ACHN (cell line): ENCODE measurements at regions not wholly inside any gene's neighbourhood (a gene's known extent, or its start where the extent isn't known, plus 50 kb on each side); places are given as distances from the start of the nearest gene placed in this dataset.
"Not testable (repeated sequence)": the region's sequence is repeated elsewhere in the genome, so short reads cannot be mapped to it uniquely, and the experiment has no call there.

Experiments used
- DNase-seq: peaks from one replicate; pipeline ENCODE4 v3.0.0-alpha.2; 2015
- in situ Hi-C: cut with HindIII; loops from 2 replicates; pipeline ENCODE4 v1.10.0; 2017; ENCODE audit warnings: low sequenced_read_pairs, low pct_ligation_motif_present, low pct_unique_long_range_greater_than_20kb

- in situ Hi-C loops, DNase-seq: not testable (repeated sequence)
Measured at GRCh38 chr14:101323614-101324235, 237.6 kb upstream of the DIO3 start.

GRCh38 chr14:101325319-101325718, 236.0 kb upstream of the DIO3 start:
- DNase-seq = no peak
- in situ Hi-C loops = no loop called here

- in situ Hi-C loops = no loop called here
- no peak for DNase-seq
Measured at GRCh38 chr14:101328412-101329028, 232.8 kb upstream of the DIO3 start.

- in situ Hi-C loops = no loop called here
- no peak for DNase-seq
Measured at GRCh38 chr14:101330416-101331140, 230.7 kb upstream of the DIO3 start.

- in situ Hi-C loops = no loop called here
- DNase-seq = no peak
Measured at GRCh38 chr14:101331141-101331525, 230.2 kb upstream of the DIO3 start.

- in situ Hi-C loops = no loop called here
- no peak for DNase-seq
Measured at GRCh38 chr14:101331661-101332169, 229.6 kb upstream of the DIO3 start.

GRCh38 chr14:101332281-101332680, 229.0 kb upstream of the DIO3 start:
- in situ Hi-C loops = no loop called here
- no peak for DNase-seq

- in situ Hi-C loops = no loop called here
- DNase-seq = no peak
Measured at GRCh38 chr14:101333335-101334280, 227.7 kb upstream of the DIO3 start.

- DNase-seq = no peak
- in situ Hi-C loops = no loop called here
Measured at GRCh38 chr14:101334656-101335055, 226.6 kb upstream of the DIO3 start.

- in situ Hi-C loops = no loop called here
- no peak for DNase-seq
Measured at GRCh38 chr14:101335061-101335661, 226.1 kb upstream of the DIO3 start.

- DNase-seq = no peak
- in situ Hi-C loops = no loop called here
Measured at GRCh38 chr14:101336183-101336582, 225.1 kb upstream of the DIO3 start.

GRCh38 chr14:101337053-101337452, 224.2 kb upstream of the DIO3 start:
- in situ Hi-C loops = no loop called here
- no peak for DNase-seq

GRCh38 chr14:101340556-101340955, 220.7 kb upstream of the DIO3 start:
- no peak for DNase-seq
- in situ Hi-C loops = no loop called here

- in situ Hi-C loops = no loop called here
Measured at GRCh38 chr14:101347893-101348777, 213.2 kb upstream of the DIO3 start.

GRCh38 chr14:101349108-101349507, 212.2 kb upstream of the DIO3 start:
- in situ Hi-C loops = no loop called here
- no peak for DNase-seq

More at GRCh38 chr14:101347893-101348777, 213.2 kb upstream of the DIO3 start:
- DNase-seq = no peak

- DNase-seq = no peak
- in situ Hi-C loops = no loop called here
Measured at GRCh38 chr14:101350021-101350420, 211.3 kb upstream of the DIO3 start.

GRCh38 chr14:101350691-101351090, 210.6 kb upstream of the DIO3 start:
- in situ Hi-C loops = no loop called here
- DNase-seq = no peak
